H1 (cell line): ENCODE measurements at regions not wholly inside any gene's neighbourhood (a gene's known extent, or its start where the extent isn't known, plus 50 kb on each side); places are given as distances from the start of the nearest gene placed in this dataset.

Experiments
- CTCF ChIA-PET: fragments of 300-600 bp; sonication (Branson Sonifier 250); formaldehyde crosslinking; loops from one replicate; lab custom pipeline; 2021; ENCODE audit not compliant: partially characterized antibody; lab: Charles Lee
- POLR2A ChIA-PET: fragments of 300-600 bp; sonication (Branson Sonifier 250); formaldehyde crosslinking; loops from one replicate; lab custom pipeline; 2021; ENCODE audit warnings: inconsistent platforms; ENCODE audit not compliant: partially characterized antibody; lab: Charles Lee
- DNase-seq, 2 experiments: peaks; one replicate each; pipeline versions ENCODE4 v3.0.0 to v3.0.0-alpha.2; 2010 to 2022; ENCODE audit warnings: low spot score in 2 of 2, low read depth in 1 of 2, mixed read lengths in 1 of 2
- FAIRE-seq: peaks from 2 replicates; lab custom pipeline; 2011; peaks lifted over from hg19 to GRCh38; lab: Jason Lieb, UNC
- H2AFZ ChIP-seq: 2 replicates; pipeline ENCODE4 v1.8.1; 2012; ENCODE audit warnings: low read length, inconsistent platforms
- H2AK5ac ChIP-seq: 2 replicates; pipeline ENCODE4 v1.6.1; 2013; ENCODE audit warnings: low read depth, low read length
- H2BK120ac ChIP-seq: replicated peaks from 2 replicates; pipeline ENCODE3; 2013; ENCODE audit warnings: low read depth, low read length, inconsistent platforms
- H2BK12ac ChIP-seq: 2 replicates; pipeline ENCODE4 v1.6.1; 2013; ENCODE audit warnings: low read depth, low read length
- H2BK15ac ChIP-seq: 2 replicates; pipeline ENCODE4 v1.6.1; 2013; ENCODE audit warnings: low read length
- H2BK20ac ChIP-seq: 2 replicates; pipeline ENCODE4 v1.6.1; 2013; ENCODE audit warnings: low read length
- H2BK5ac ChIP-seq: 2 replicates; pipeline ENCODE4 v1.6.1; 2013; ENCODE audit warnings: low read depth, low read length
- H3K14ac ChIP-seq: 2 replicates; pipeline ENCODE4 v1.6.1; 2013; ENCODE audit warnings: inconsistent platforms; ENCODE audit not compliant: insufficient read length
- H3K18ac ChIP-seq: 2 replicates; pipeline ENCODE4 v1.6.1; 2013; ENCODE audit warnings: low read length; ENCODE audit errors: extremely low read depth
- H3K23ac ChIP-seq: 2 replicates; pipeline ENCODE4 v1.6.1; 2013; ENCODE audit warnings: inconsistent platforms; ENCODE audit not compliant: insufficient read length
- H3K23me2 ChIP-seq: 2 replicates; pipeline ENCODE4 v1.6.1; 2013; ENCODE audit warnings: low read depth, low read length
- H3K27ac ChIP-seq: 2 replicates; pipeline ENCODE4 v1.6.1; 2011; ENCODE audit warnings: low read depth, low read length, inconsistent platforms
- H3K27me3 ChIP-seq, 4 experiments: replicated peaks in 1 of 4; 1 replicate in 1 of 4; 2 replicates in 3 of 4; pipeline versions ENCODE4 v1.6.1 to v1.8.1; 2011 to 2013; ENCODE audit warnings: low read length in 3 of 4, mild to moderate bottlenecking in 3 of 4, inconsistent platforms in 2 of 4, mixed read lengths in 2 of 4, moderate library complexity in 1 of 4; ENCODE audit not compliant: control insufficient read depth in 3 of 4, insufficient read depth in 3 of 4; ENCODE audit errors: extremely low read depth in 1 of 4
- H3K36me3 ChIP-seq, 4 experiments: 2 replicates each; pipeline versions ENCODE4 v1.6.1 to v1.8.1; 2011 to 2013; ENCODE audit warnings: mild to moderate bottlenecking in 4 of 4, low read length in 3 of 4, moderate library complexity in 2 of 4, control low read depth in 1 of 4, inconsistent platforms in 1 of 4; ENCODE audit not compliant: insufficient read depth in 4 of 4, control insufficient read depth in 2 of 4
- H3K4ac ChIP-seq: replicated peaks from 2 replicates; pipeline ENCODE3; 2013; ENCODE audit warnings: low read length, low read depth, mixed read lengths, inconsistent platforms; ENCODE audit not compliant: insufficient read length
- H3K4me1 ChIP-seq, 4 experiments: replicated peaks in 1 of 4; 1 replicate in 1 of 4; 2 replicates in 3 of 4; pipeline versions ENCODE4 v1.6.1 to v1.8.1; 2011 to 2013; ENCODE audit warnings: low read length in 3 of 4, inconsistent platforms in 2 of 4, mixed read lengths in 1 of 4; ENCODE audit not compliant: insufficient read depth in 4 of 4, control insufficient read depth in 3 of 4
- H3K4me2 ChIP-seq, 2 experiments: 2 replicates each; pipeline versions ENCODE4 v1.6.1 to v1.8.1; 2011 to 2013; ENCODE audit warnings: low read depth in 2 of 2, low read length in 2 of 2, control low read depth in 1 of 2, inconsistent platforms in 1 of 2, mild to moderate bottlenecking in 1 of 2; ENCODE audit not compliant: insufficient read depth in 1 of 2
- H3K4me3 ChIP-seq, 4 experiments: fragments of 200-600, 300-600 bp in 1 of 4; sonication (generic), shearing (Covaris generic), sonication (Bioruptor Twin) in 1 of 4; 2 replicates each; pipeline versions ENCODE4 v1.5.1 to v1.8.1; 2011 to 2016; ENCODE audit warnings: low read length in 4 of 4, low read depth in 3 of 4, control low read depth in 2 of 4, inconsistent platforms in 2 of 4, mild to moderate bottlenecking in 2 of 4, mixed read lengths in 1 of 4, moderate library complexity in 1 of 4; ENCODE audit not compliant: insufficient read depth in 2 of 4; ENCODE audit errors: extremely low read depth in 1 of 4
- H3K56ac ChIP-seq: replicated peaks from 2 replicates; pipeline ENCODE3; 2013; ENCODE audit warnings: low read depth, mild to moderate bottlenecking, mixed read lengths, low read length, inconsistent platforms; ENCODE audit not compliant: insufficient read length
- H3K79me1 ChIP-seq: 2 replicates; pipeline ENCODE4 v1.6.1; 2013; ENCODE audit warnings: low read depth, low read length, control low read depth
- H3K79me2 ChIP-seq, 2 experiments: 2 replicates each; pipeline versions ENCODE4 v1.6.1 to v1.8.1; 2012 to 2013; ENCODE audit warnings: low read length in 2 of 2, mild to moderate bottlenecking in 2 of 2, inconsistent platforms in 1 of 2; ENCODE audit not compliant: insufficient read depth in 2 of 2, control insufficient read depth in 1 of 2
- H3K9ac ChIP-seq, 4 experiments: replicated peaks in 1 of 4; 1 replicate in 1 of 4; 2 replicates in 3 of 4; pipeline versions ENCODE4 v1.6.1 to v1.8.1; 2011 to 2013; ENCODE audit warnings: low read depth in 3 of 4, low read length in 3 of 4, control low read depth in 2 of 4, mild to moderate bottlenecking in 2 of 4, moderate library complexity in 2 of 4, inconsistent platforms in 1 of 4; ENCODE audit errors: extremely low read depth in 1 of 4
- H3K9me3 ChIP-seq, 2 experiments: 2 replicates each; pipeline versions ENCODE4 v1.6.1 to v1.8.1; 2012 to 2013; ENCODE audit warnings: mild to moderate bottlenecking in 2 of 2, moderate library complexity in 2 of 2, control low read depth in 1 of 2, inconsistent platforms in 1 of 2, low read depth in 1 of 2, low read length in 1 of 2, mixed read lengths in 1 of 2; ENCODE audit not compliant: insufficient read depth in 2 of 2
- H4K20me1 ChIP-seq, 2 experiments: replicated peaks in 1 of 2; 2 replicates each; pipeline versions ENCODE3 to v1.8.1; 2011 to 2013; ENCODE audit warnings: inconsistent platforms in 2 of 2, low read length in 2 of 2, mild to moderate bottlenecking in 1 of 2; ENCODE audit not compliant: insufficient read depth in 2 of 2, control insufficient read depth in 1 of 2
- H4K5ac ChIP-seq: 2 replicates; pipeline ENCODE4 v1.6.1; 2013; ENCODE audit warnings: low read length, low read depth, mixed read lengths, inconsistent platforms; ENCODE audit not compliant: insufficient read length
- H4K8ac ChIP-seq: 2 replicates; pipeline ENCODE4 v1.8.0; 2013; ENCODE audit warnings: mild to moderate bottlenecking, moderate library complexity, low read length, inconsistent platforms; ENCODE audit not compliant: insufficient read depth; ENCODE audit errors: extremely low read depth
- H4K91ac ChIP-seq: replicated peaks from 2 replicates; pipeline ENCODE3; 2013; ENCODE audit warnings: low read length, mixed read lengths, inconsistent platforms; ENCODE audit not compliant: insufficient read length
- BACH1 ChIP-seq: IDR thresholded peaks from 2 replicates; pipeline ENCODE4 v1.6.1; 2012; ENCODE audit warnings: low read length, improper control_type of control experiment
- CBX8 ChIP-seq: fragments of 300-800, 300-1000 bp; sonication (generic); IDR thresholded peaks from 2 replicates; pipeline ENCODE4 v1.7.1; 2016; ENCODE audit warnings: low read depth, low read length, borderline replicate concordance
- CREB1 ChIP-seq: IDR thresholded peaks from 2 replicates; pipeline ENCODE4 v1.6.1; 2012; ENCODE audit warnings: inconsistent platforms
- GTF2F1 ChIP-seq: IDR thresholded peaks from 2 replicates; pipeline ENCODE4 v1.6.1; 2012; ENCODE audit warnings: low read depth, low read length, improper control_type of control experiment, borderline replicate concordance
- HDAC2 ChIP-seq, 2 experiments: fragments of 300-600 bp in 1 of 2; sonication (generic) in 1 of 2; IDR thresholded peaks; 2 replicates each; pipeline ENCODE4 v1.6.1; 2011 to 2012; ENCODE audit warnings: low read depth in 2 of 2, low read length in 2 of 2, mild to moderate bottlenecking in 2 of 2, moderate library complexity in 2 of 2, borderline replicate concordance in 1 of 2, inconsistent platforms in 1 of 2
- JUND ChIP-seq: IDR thresholded peaks from 2 replicates; pipeline ENCODE4 v1.6.1; 2011; ENCODE audit warnings: mild to moderate bottlenecking, improper control_type of control experiment, low read length
- NRF1 ChIP-seq: IDR thresholded peaks from 2 replicates; pipeline ENCODE4 v1.6.1; 2011; ENCODE audit warnings: mild to moderate bottlenecking, low read depth, low read length, improper control_type of control experiment
- PHF8 ChIP-seq: fragments of 200-600 bp; sonication (generic); conservative IDR thresholded peaks from 2 replicates; pipeline ENCODE4 v1.7.1; 2012; ENCODE audit warnings: low read depth, mild to moderate bottlenecking, inconsistent platforms, low read length, moderate library complexity
- POU5F1 ChIP-seq: IDR thresholded peaks from 2 replicates; pipeline ENCODE4 v1.6.1; 2011; ENCODE audit warnings: low read depth, mild to moderate bottlenecking, low read length, moderate library complexity
- RFX5 ChIP-seq: IDR thresholded peaks from 2 replicates; pipeline ENCODE4 v1.6.1; 2011; ENCODE audit warnings: low read depth, low read length, improper control_type of control experiment, borderline replicate concordance
- SIX5 ChIP-seq: IDR thresholded peaks from 2 replicates; pipeline ENCODE4 v1.6.1; 2011; ENCODE audit warnings: mild to moderate bottlenecking, low read depth, low read length
- SP1 ChIP-seq: IDR thresholded peaks from 2 replicates; pipeline ENCODE4 v1.6.1; 2011; ENCODE audit warnings: low read depth, low read length
- SP2 ChIP-seq: IDR thresholded peaks from 2 replicates; pipeline ENCODE4 v1.6.1; 2012; ENCODE audit warnings: mild to moderate bottlenecking, low read length, inconsistent platforms
- TAF7 ChIP-seq: optimal IDR thresholded peaks from 2 replicates; pipeline ENCODE3; 2011; ENCODE audit warnings: low read depth, mild to moderate bottlenecking, inconsistent platforms, low read length, moderate library complexity, borderline replicate concordance
- TBP ChIP-seq: IDR thresholded peaks from 2 replicates; pipeline ENCODE4 v1.6.1; 2011; ENCODE audit warnings: low read depth, low read length, improper control_type of control experiment
- WGBS, 2 experiments: shearing (Covaris generic) in 1 of 2; methylation state at CpG; one replicate each; pipeline versions ENCODE4 v1.1.6 to v1.1.7; 2013 to 2015; ENCODE audit warnings: low lambda C conversion rate in 2 of 2, mixed read lengths in 2 of 2, inconsistent platforms in 1 of 2, low coverage in 1 of 2, missing lambda C conversion rate in 1 of 2; ENCODE audit not compliant: insufficient replicate concordance in 2 of 2, insufficient coverage in 1 of 2, insufficient read length in 1 of 2; ENCODE audit errors: extremely low coverage in 1 of 2, missing lambda C conversion rate in 1 of 2; 5-methylcytosine and 5-hydroxymethylcytosine counted together
- TF ChIP-seq, protein P1 (sequence below): IDR thresholded peaks from 2 replicates; pipeline ENCODE4 v1.6.1; 2012; ENCODE audit warnings: inconsistent platforms

DNA sequence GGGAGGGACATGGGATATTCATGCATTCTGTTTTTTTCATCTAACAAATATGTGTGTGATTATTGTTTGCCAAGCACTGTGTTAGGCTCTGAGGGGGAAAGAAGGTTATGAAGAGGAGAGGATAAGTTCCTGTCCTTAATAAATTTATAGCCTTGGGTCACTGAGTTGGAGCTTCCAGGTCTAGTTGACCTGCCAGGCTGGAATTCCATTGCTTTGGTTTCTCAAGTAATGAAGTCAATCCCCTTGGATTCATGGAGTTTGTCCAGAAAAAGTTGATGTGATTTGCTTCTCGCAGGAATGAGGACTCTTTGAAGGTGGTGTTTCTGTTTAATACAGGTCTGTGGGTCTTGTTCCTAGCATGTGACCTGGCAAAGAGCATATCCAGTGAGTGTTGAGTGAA is 156.2 kb downstream of the ADAMTS15 start:
- Histone ChIP-seq H3K4me1 (peaks cover 0 to 15% (median 4%) of the 10 kb centered on the region in 4 experiments; a peak in 5 of 7 replicates), H3K36me3 (no peaks in the 10 kb centered on the region), H3K4me3 (no peak overlapping the region), H3K14ac (no peak overlapping the region), H3K4ac (no peak overlapping the region), H4K91ac (no peak overlapping the region), H3K27me3 (no peaks in the 10 kb centered on the region), H2BK5ac (no peak overlapping the region), H3K9ac (no peak overlapping the region), H4K5ac (no peak overlapping the region), H4K20me1 (no peaks in the 10 kb centered on the region), H3K79me2 (no peaks in the 10 kb centered on the region), H3K18ac (no peak overlapping the region), H3K27ac (no peak overlapping the region), H3K23me2 (no peaks in the 10 kb centered on the region), H2BK15ac (no peak overlapping the region), H3K4me2 (no peak overlapping the region), H3K23ac (no peak overlapping the region), H3K79me1 (no peaks in the 10 kb centered on the region), H4K8ac (no peak overlapping the region), H3K56ac (no peak overlapping the region), H3K9me3 (peaks cover 6% of the 10 kb centered on the region in 2 experiments; a peak in 3 of 4 replicates), H2AK5ac (no peak overlapping the region), H2BK20ac (0 out of 2 replicates have a peak overlapping the region, but pooled peaks have one; percentile 37), H2BK12ac (no peak overlapping the region), H2AFZ (no peak overlapping the region), H2BK120ac (no peak overlapping the region)
- DNase-seq, result no peak
- ChIA-PET POLR2A (no interaction called here), CTCF (interaction anchor here (0.6 to 1.8 kb wide), 2 partner anchors 148 to 170 kb away, joined by 3 to 7 read pairs; no protein-coding TSS in a partner anchor)
- no peak for FAIRE-seq
- 79% methylated on average over 1 of the region's 1 CpG; no CpG with 5 or more reads in 1 of the 2 experiments for WGBS, 2 experiments
- TF ChIP-seq RFX5 (no peak), CREB1 (no peak), NRF1 (no peak), JUND (no peak), BACH1 (no peak), SP1 (no peak), TAF7 (no peak), CBX8 (no peak), PHF8 (no peak), SIX5 (no peak), POU5F1 (no peak), SP2 (no peak), GTF2F1 (no peak), TBP (no peak), HDAC2 (IDR thresholded peaks at IDR 0.05; ENCODE audit: borderline replicate concordance in 1 of 2, low read depth in 2 of 2, low read length in 2 of 2) (no peak)
- TF ChIP-seq, protein P1, sequence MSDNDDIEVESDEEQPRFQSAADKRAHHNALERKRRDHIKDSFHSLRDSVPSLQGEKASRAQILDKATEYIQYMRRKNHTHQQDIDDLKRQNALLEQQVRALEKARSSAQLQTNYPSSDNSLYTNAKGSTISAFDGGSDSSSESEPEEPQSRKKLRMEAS, result no peak
